Activated naive CD4-positive, alpha-beta T cell treated with anti-CD3 and anti-CD28 coated beads, Interleukin-2, amount 50 U/mL, for 72 hours (primary cell): ENCODE measurements at regions not wholly inside any gene's neighbourhood (a gene's known extent, or its start where the extent isn't known, plus 50 kb on each side); places are given as distances from the start of the nearest gene placed in this dataset.

Experiments
- ATAC-seq, 2 donors: fragments of 150-1000 bp; cut with Tn5 transposase; 2 replicates each; pipeline ENCODE4 v1.10.0; 2021; ENCODE audit warnings: mild to moderate bottlenecking in 2 of 2, moderate library complexity in 2 of 2
- DNase-seq, 2 donors: peaks; one replicate each; pipeline ENCODE4 v3.0.0; 2021 to 2022; ENCODE audit warnings: low spot score in 2 of 2
- H3K27ac Mint-ChIP-seq, 2 donors: one replicate each; pipeline ENCODE4 v1.8.0; 2022; ENCODE audit warnings: mild to moderate bottlenecking in 2 of 2, mixed read lengths in 2 of 2
- H3K36me3 Mint-ChIP-seq, 2 donors: one replicate each; pipeline ENCODE4 v1.8.0; 2022; ENCODE audit warnings: mixed read lengths in 2 of 2
- H3K9me3 Mint-ChIP-seq, 2 donors: one replicate each; pipeline ENCODE4 v1.8.0; 2022; ENCODE audit warnings: mixed read lengths in 2 of 2

DNA sequence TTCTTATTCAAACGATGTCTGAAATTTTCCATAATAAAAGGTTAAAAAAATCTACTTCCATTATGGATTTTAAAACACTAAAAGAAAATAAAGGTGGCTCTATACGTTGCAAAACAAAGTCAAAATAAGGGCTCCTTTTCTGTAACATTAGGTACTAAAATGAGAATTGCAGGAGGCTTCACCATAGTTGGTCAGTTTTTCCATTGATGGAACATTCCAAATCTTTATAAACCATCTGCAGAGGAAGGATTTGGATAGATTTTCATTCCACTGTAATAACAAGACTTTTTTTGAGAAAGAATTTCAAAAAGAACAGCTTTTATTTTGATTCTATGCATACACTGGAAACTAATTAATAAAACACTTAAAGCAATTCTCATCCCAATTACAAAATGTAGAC, 145.6 kb downstream of the LURAP1L start:
- DNase-seq (no peak), ATAC-seq (no peak)
- Mint-ChIP-seq H3K27ac (no peak overlapping the region), H3K36me3 (peaks cover 0 to 9% of the 10 kb centered on the region in 2 donors), H3K9me3 (peaks cover 21 to 31% of the 10 kb centered on the region in 2 donors)

DNA sequence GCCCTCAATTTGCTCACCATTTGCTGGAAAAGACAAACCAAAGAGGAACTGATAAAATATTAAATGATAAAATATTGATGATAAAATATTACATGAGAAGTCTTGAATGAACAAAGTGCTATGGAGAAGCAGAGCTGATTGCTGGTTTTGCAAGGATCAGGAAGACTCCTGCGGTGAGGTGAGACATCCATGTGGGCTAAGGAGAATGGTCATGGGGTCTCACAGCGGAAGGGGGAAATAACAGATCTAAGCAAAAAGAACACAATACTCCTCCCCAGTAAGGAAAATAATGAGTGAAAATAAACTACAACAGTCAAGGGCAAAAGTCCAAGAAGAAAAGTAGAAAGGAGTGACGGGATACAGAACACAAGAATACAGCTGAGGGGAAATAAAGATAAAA, 146.8 kb downstream of the LURAP1L start:
- peaks cover 0 to 9% of the 10 kb centered on the region in 2 donors for H3K36me3 Mint-ChIP-seq

DNA sequence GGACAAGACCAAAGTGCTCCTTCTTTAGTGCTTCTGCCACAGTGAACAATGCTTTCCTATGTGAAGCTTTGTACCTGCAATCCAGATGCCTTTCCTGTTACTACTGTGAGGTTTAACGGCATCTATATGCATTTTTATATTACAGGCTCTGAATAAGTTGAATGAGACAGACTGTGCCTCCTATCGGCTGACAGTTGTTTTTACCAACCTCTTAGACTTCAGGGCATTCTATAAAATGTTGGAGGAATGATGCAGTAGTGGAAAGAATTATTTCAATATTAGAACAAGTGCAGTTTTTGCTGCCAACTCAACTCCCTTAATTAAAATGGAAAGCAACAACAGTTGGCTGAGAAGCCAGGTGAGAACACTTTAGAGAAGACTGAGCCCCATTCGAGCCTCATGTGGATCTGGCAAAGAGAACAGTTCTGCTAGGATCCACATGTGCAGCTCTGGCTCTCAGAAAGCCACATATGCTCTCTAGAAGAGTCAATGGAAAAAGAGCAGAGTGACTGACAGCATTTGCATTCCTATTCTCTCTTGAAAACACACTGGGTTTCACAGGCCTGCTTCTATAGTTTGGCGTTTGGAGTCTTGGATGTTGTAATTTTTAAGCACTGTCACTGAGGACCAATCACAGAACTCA, 147.5 kb downstream of the LURAP1L start:
- Mint-ChIP-seq H3K27ac (no peak overlapping the region), H3K9me3 (peaks cover 20 to 29% of the 10 kb centered on the region in 2 donors), H3K36me3 (peaks cover 0 to 9% of the 10 kb centered on the region in 2 donors)
- ATAC-seq (no peak), DNase-seq (no peak)

More for the DNA sequence above, 146.8 kb downstream of the LURAP1L start:
- H3K9me3 Mint-ChIP-seq: peaks cover 20 to 29% of the 10 kb centered on the region in 2 donors
- DNase-seq (no peak), ATAC-seq (no peak)
- no peak overlapping the region for H3K27ac Mint-ChIP-seq

DNA sequence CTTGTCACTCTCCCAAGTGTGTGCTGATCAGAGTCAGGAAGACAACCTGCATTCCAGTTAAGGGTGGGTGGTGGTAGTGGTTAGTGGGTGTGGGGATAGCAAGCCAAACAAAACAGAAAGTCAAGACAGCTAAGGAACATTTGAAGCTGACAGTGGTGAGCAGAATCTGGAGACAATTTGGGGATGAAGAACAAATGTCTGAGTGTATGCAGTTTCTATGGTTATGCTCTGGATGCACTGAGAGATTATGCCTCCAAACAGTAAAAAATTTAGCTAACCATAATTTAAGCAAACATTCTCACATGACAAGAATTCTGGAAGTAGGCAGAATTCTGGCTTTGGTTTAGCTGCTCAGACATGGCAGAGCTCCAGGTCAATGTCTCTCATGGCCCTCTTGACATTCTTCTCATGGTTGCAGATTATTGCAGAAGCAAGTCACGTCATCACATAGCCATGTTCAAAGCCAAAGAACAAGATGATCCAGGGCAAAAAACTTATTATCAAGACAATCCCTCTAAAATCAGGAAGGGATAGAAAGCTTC, 148.7 kb downstream of the LURAP1L start:
- no peak for ATAC-seq
- no peak for DNase-seq
- no peak overlapping the region for H3K27ac Mint-ChIP-seq
- peaks cover 23 to 33% of the 10 kb centered on the region in 2 donors for H3K9me3 Mint-ChIP-seq
- peaks cover 0 to 9% of the 10 kb centered on the region in 2 donors for H3K36me3 Mint-ChIP-seq

DNA sequence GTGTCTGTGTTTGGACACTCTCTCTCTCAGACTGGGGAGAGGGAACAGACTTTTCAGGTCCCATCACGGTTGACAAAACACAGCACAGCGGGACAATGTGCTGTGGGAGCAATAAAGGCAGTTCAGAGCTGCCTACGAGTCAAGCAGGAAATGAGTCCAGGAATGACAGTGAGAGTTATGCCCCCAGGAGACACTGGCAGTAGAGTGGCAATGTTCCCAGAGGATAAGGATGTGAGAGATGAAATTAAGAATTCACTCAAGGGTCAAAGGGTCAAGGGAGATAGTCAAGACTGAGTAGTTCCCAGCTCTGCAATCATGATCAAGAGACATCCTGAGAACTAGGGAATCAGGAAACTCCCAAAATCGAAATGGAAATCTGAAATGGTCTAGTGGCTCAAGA, 156.1 kb downstream of the LURAP1L start:
- peaks cover 10 to 21% of the 10 kb centered on the region in 2 donors for H3K9me3 Mint-ChIP-seq
- ATAC-seq: no peak
- H3K27ac Mint-ChIP-seq: no peak overlapping the region
- no peaks in the 10 kb centered on the region for H3K36me3 Mint-ChIP-seq
- no peak for DNase-seq

DNA sequence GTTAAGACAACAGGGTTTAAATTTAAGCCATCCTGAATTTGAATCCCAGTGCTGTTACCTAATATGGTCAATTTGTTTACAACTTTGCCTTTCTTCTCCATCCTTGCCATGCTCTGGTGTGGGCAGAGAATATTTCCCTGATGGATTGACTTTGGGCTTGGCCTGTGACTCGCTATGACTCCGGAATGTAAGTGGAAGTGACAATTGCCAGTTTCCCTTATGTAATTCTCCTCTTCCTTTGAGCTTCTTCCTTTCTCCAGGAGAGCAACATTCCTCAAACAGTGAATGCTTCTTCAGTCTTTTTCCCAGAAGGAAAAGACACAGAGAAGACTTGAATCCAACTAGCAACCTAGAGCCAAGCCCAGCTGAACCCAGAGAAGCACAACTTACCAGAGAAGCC, 159.1 kb downstream of the LURAP1L start:
- no peak overlapping the region for H3K27ac Mint-ChIP-seq
- ATAC-seq: no peak
- H3K36me3 Mint-ChIP-seq: no peaks in the 10 kb centered on the region
- DNase-seq: no peak
- H3K9me3 Mint-ChIP-seq: peaks cover 3 to 12% of the 10 kb centered on the region in 2 donors

DNA sequence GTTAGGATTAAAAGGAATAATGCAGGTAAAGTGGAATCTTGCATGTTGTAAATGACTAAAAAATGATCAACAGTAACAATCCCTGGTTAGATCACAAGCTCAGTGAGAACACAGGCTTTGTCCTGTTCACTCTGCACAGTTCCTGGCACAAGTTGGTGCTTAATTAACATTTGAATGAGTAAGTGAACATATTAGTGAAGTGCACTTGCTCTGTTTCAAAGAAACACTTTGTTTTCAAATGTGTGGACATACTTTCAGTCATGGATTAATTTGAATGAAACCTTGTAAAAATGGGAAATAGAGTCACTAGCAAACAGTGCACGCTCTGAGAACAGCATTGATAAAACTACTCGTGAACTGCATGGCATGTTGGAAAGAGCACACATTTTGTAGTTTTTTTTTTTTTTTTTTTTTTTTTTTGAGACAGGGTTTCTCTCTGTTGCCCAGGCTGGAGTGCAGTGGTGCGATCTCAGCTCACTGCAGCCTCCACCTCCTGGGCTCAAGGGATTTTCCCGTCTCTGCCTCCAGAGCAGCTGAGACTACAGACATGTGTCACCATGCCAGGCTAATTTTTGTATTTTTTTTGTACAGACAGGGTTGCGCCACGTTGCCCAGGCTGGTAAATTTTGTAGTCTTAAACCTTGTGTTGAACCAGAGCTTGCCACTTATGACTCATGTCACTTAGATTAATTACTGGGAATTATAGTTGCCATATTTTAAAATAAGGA, 159.9 kb downstream of the LURAP1L start:
- no peak for DNase-seq
- ATAC-seq: no peak
- no peak overlapping the region for H3K27ac Mint-ChIP-seq
- peaks cover 3 to 12% of the 10 kb centered on the region in 2 donors for H3K9me3 Mint-ChIP-seq
- no peaks in the 10 kb centered on the region for H3K36me3 Mint-ChIP-seq

DNA sequence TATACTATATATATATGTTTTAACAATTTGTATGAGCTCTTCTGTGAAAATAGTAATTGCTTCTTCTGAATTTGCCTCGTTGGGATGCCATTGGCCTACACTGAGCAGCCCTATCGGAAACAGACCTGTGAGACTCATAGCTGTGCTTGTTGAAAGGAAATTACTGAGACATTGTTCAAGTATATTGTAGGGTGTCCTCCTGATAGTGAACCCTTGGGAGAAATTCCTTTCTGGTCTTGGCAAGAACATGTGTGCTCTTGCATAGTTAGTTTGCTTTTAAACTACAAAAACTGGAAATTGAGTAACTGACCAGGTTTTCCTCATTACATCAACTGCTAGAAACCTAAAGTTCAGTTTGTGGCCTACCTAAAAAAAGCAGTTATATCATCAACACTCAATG, 160.9 kb downstream of the LURAP1L start:
- no peaks in the 10 kb centered on the region for H3K36me3 Mint-ChIP-seq
- H3K9me3 Mint-ChIP-seq: peaks cover 3 to 9% of the 10 kb centered on the region in 2 donors
- DNase-seq: no peak
- no peak overlapping the region for H3K27ac Mint-ChIP-seq
- ATAC-seq: no peak

DNA sequence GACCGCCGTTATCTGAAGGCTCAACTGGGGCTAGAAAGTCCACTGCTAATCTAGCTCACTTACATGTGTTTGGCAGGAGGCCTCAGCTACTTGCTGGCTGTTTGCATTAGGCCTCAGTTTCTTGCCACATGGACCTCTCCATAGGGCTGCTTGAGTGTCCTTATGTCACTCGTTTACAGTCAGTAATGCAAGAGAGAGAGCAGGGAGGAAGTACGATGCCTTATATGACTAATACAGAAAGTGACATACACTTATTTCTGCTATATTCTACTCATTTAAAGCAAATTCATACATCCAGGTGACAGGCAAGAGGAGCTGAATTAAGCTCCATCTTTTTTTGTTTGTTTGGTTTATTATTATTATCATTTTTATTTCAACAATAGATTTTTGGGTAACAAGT, 179.6 kb downstream of the LURAP1L start:
- peaks cover 38 to 48% of the 10 kb centered on the region in 2 donors for H3K9me3 Mint-ChIP-seq
- DNase-seq (no peak), ATAC-seq (no peak)
- H3K27ac Mint-ChIP-seq: no peak overlapping the region
- H3K36me3 Mint-ChIP-seq: peaks cover 7 to 18% of the 10 kb centered on the region in 2 donors

DNA sequence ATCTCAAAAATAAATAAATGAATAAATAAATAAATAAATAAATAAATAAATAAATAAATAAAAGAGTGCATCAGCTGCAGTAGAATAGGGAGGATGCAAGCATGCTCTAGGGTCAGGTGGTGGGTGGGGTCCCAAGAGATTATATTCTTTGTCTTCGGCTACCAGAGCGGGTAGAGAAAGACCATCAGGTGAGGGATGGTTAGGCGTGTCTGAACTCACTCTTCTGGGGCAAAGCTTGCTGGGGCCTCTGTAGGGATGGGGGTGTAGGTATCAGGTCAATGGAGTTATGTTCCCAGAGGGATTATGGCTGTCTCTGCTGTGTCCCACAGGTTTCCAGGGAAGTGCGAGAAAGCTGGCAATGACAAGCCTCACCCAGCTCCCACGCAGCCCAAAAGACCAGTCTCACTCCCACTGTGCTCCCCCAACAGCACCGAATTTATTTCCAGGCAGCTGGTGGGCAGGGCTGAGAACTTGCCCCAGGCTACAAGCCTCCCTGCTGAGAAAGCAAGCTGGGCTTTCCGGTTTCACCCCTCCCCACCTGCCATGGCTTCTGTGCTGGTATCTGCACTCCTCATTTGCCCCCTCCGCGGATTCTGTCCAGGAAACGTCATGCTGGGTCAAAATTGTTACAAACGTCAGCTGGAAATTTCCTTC, 180.8 kb downstream of the LURAP1L start:
- peaks cover 7 to 18% of the 10 kb centered on the region in 2 donors for H3K36me3 Mint-ChIP-seq
- peak overlapping the region in 1 of 2 donors; percentile 59 for H3K27ac Mint-ChIP-seq
- peaks cover 41 to 43% of the 10 kb centered on the region in 2 donors for H3K9me3 Mint-ChIP-seq
- DNase-seq: no peak
- ATAC-seq: no peak

DNA sequence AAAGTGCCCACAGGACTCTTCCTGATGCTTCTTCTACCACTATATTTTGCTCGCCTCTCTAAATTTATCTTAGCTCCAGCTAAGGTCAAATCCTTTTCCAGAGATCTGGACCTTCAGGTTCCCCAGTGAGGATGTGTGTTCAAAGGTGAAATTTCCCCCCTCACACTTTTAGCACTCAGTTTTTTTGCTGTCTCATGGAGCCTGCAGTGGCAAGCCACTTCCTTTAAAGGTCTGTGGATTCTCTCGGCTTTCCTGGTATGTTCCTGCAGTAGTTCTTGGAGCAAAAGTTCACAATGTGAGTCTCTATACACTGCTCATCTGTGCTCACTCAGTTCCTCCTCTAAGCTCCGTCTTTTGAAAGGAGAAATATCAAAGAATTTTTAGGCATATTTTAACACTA, 181.4 kb downstream of the LURAP1L start:
- DNase-seq: no peak
- H3K9me3 Mint-ChIP-seq: peaks cover 40 to 42% of the 10 kb centered on the region in 2 donors
- H3K27ac Mint-ChIP-seq: peak overlapping the region in 1 of 2 donors; percentile 59
- H3K36me3 Mint-ChIP-seq: peaks cover 7 to 18% of the 10 kb centered on the region in 2 donors
- no peak for ATAC-seq

DNA sequence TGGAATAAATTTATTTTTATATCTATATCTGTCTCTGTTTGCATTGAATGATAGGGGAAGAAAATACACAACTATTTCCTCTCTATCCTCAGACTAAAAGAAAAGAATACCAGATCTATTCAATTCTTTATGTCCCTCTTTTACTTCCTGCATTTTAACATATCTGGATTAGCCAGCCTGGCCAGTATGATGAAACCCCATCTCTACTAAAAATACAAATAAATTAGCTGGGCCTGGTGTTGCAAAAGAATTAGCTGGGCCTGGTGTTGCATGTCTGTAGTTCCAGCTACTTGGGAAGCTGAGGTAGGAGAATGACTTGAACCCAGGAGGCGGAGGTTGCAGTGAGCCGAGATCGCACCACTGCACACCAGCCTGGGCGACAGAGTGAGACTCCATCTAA, 182.0 kb downstream of the LURAP1L start:
- Mint-ChIP-seq H3K36me3 (peaks cover 7 to 16% of the 10 kb centered on the region in 2 donors), H3K9me3 (peaks cover 40 to 42% of the 10 kb centered on the region in 2 donors), H3K27ac (no peak overlapping the region)
- no peak for ATAC-seq
- DNase-seq: no peak

DNA sequence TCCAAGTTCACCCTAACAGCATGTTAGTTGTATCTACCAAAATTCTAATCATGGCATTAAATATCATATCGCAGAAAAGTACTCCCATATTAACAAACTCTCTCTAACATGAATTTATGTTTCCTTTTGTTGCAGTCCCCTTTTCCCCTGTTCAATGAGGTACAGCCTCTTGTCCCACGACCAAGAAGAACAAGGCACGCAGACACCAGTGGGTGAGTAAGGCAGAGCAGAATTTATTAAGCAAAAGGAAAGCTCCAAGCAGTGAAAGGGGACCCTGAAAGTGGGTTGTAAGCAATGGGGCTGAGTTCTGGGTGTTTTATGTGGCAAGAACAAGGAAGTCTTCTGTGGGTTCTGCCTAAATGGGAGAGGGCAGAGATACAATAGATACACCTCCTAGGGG, 183.5 kb downstream of the LURAP1L start:
- DNase-seq: no peak
- H3K27ac Mint-ChIP-seq: no peak overlapping the region
- peaks cover 7 to 14% of the 10 kb centered on the region in 2 donors for H3K36me3 Mint-ChIP-seq
- H3K9me3 Mint-ChIP-seq: peaks cover 30 to 34% of the 10 kb centered on the region in 2 donors
- no peak for ATAC-seq

DNA sequence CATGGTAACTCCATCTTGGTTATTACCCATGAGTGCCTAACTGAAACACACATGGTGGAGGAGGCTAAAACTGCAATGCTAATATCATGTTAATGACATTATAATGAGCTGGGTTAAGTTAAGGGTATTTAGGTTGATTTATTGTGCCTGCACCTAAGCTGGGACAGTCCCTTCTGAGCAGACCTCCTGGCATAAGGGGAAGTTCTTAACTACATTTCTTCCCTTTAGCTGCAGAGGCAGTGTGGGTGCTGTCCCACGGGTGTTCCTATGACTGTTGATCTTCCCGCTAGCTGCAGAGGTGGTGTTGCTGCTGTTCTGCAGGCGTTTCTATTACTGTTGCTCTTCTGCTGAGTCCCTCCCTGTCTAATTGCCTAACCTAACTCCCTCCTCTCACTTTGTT, 183.9 kb downstream of the LURAP1L start:
- peaks cover 7 to 14% of the 10 kb centered on the region in 2 donors for H3K36me3 Mint-ChIP-seq
- ATAC-seq (no peak), DNase-seq (no peak)
- peaks cover 29 to 35% of the 10 kb centered on the region in 2 donors for H3K9me3 Mint-ChIP-seq
- H3K27ac Mint-ChIP-seq: no peak overlapping the region

DNA sequence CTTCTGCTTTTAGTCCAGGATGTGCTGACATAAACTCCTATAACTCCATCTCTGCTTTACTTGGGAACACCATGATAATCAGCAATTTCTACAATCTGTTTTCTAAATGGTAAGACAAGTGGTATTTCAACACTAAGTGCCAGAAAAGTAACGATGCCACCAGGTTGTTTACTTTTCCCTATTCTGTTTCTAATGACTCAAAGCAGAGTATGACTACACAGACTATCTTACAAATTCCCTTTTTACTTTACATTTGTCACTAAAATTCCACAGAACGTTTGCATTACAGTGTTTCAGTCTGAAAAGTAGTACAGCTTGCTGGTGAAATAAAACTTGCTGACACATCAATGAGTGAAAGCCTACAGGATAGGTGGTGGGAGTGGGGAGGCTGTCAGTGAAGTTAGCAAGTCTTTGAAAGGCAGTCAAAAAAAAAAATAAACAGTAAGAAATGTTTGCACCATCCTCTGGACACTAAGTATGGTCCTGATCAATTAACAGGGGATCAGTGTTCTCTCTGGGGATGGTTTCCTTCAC, 186.5 kb downstream of the LURAP1L start:
- no peak overlapping the region for H3K27ac Mint-ChIP-seq
- peaks cover 7 to 10% of the 10 kb centered on the region in 2 donors for H3K36me3 Mint-ChIP-seq
- ATAC-seq (no peak), DNase-seq (no peak)
- H3K9me3 Mint-ChIP-seq: peaks cover 28 to 33% of the 10 kb centered on the region in 2 donors

DNA sequence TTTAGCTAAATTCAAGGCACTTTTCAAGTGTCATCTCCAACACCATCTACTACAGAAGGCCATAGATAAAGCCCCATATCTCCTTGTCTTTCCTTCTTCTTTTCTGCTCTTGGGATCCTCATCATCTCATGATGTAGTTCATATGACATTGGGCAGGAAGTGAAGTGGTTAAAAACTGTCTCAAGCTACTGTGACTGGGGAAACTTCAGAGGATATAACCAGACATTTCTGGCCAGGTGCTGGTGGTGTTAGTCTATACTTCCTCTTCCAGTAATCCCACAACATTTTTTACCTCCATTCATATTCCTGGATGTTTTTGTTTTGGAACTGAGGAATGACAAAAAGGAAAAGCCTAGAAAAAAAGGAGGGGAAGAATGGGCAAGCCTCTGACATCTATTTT, 188.7 kb downstream of the LURAP1L start:
- DNase-seq: no peak
- peaks cover 14 to 22% of the 10 kb centered on the region in 2 donors for H3K9me3 Mint-ChIP-seq
- no peak overlapping the region for H3K27ac Mint-ChIP-seq
- no peak for ATAC-seq
- H3K36me3 Mint-ChIP-seq: peaks cover 0 to 4% of the 10 kb centered on the region in 2 donors

DNA sequence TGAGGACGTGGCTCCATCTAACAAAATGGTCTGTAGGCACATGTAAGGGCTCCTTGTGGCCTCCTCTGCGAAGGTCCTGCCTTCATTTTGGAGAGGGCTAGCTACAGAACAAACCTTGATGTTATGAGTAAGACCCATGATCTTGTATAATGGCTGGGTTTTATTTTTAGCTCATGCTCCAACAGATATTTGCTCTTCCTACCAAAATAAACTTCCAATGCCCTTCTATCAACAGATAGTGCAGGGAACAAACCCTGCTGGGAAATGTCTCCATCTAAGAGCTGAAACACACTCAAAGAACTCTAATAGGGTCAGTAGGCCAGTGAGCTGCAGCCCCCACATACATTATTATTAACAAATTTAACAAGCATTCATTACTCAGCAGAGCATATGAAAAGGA, 189.5 kb downstream of the LURAP1L start:
- H3K27ac Mint-ChIP-seq: no peak overlapping the region
- H3K36me3 Mint-ChIP-seq: peaks cover 0 to 4% of the 10 kb centered on the region in 2 donors
- no peak for ATAC-seq
- peaks cover 8 to 16% of the 10 kb centered on the region in 2 donors for H3K9me3 Mint-ChIP-seq
- DNase-seq: no peak
